ENCODE measurements at regions not wholly inside any gene's neighbourhood (a gene's known extent, or its start where the extent isn't known, plus 50 kb on each side); places are given as distances from the start of the nearest gene placed in this dataset.

GRCh38 chr6:144873623-144874378, 588.7 kb downstream of the UTRN start:
- H2AFZ ChIP-seq: no peak overlapping the region
- H3K27ac Mint-ChIP-seq: no peak overlapping the region

More at GRCh38 chr6:144873623-144874378, 588.7 kb downstream of the UTRN start:
- TF ChIP-seq CREB1 (CRISPR knock-in tag; IDR thresholded peaks at IDR 0.05; ENCODE audit: low read depth) (no peak), CTCF (conservative IDR thresholded peaks at IDR 0.05; ENCODE audit: low read depth in 2 of 2) (no peak), EZH2phosphoT487 (IDR thresholded peaks at IDR 0.05; ENCODE audit: unreplicated experiment) (no peak), ZNF462 (CRISPR knock-in tag; IDR thresholded peaks at IDR 0.05) (no peak), JUNB (IDR thresholded peaks at IDR 0.05; ENCODE audit: unreplicated experiment) (no peak), ZNF331 (CRISPR knock-in tag; IDR thresholded peaks at IDR 0.05; ENCODE audit: low read depth) (no peak), EZH2 (IDR thresholded peaks at IDR 0.05; ENCODE audit: low read depth, unreplicated experiment) (no peak), POLR2AphosphoS5 (IDR thresholded peaks at IDR 0.05; ENCODE audit: low read depth) (no peak), REST (IDR thresholded peaks at IDR 0.05; ENCODE audit: unreplicated experiment) (no peak), ETS1 (IDR thresholded peaks at IDR 0.05) (no peak), ZNF114 (CRISPR knock-in tag; IDR thresholded peaks at IDR 0.05) (no peak), NANOG (IDR thresholded peaks at IDR 0.05; ENCODE audit: borderline replicate concordance) (no peak), STAT1 (IDR thresholded peaks at IDR 0.05; ENCODE audit: unreplicated experiment) (no peak)
- Histone ChIP-seq H3K4me2 (no peak overlapping the region), H3K9me2 (ENCODE audit: insufficient read depth) (no peaks in the 10 kb centered on the region), H3F3A (replicated peaks; ENCODE audit: low read depth) (no peaks in the 10 kb centered on the region), H3K36me3 (ENCODE audit: insufficient read depth) (no peaks in the 10 kb centered on the region; the same call in 1 of the 2 replicates), H3K27me3 (ENCODE audit: insufficient read depth) (no peaks in the 10 kb centered on the region), H4K20me1 (replicated peaks; ENCODE audit: insufficient read depth) (no peaks in the 10 kb centered on the region), H3K27ac (ENCODE audit: low read depth) (no peak overlapping the region), H3K4me1 (ENCODE audit: insufficient read depth) (peaks cover 16% of the 10 kb centered on the region), H3K4me3 (no peak overlapping the region), H3K79me2 (replicated peaks; ENCODE audit: insufficient read depth) (no peaks in the 10 kb centered on the region)
- peaks cover 14% of the 10 kb centered on the region; the same call in 2 of the 3 replicates for H3K4me1 Mint-ChIP-seq
- peaks cover 19% of the 10 kb centered on the region for H3K36me3 Mint-ChIP-seq (ENCODE audit: low read depth)
- peaks cover 2% of the 10 kb centered on the region for H3K27me3 Mint-ChIP-seq (ENCODE audit: insufficient read depth, low read depth, poor library complexity)
- ATAC-seq (no peak), DNase-seq (ENCODE audit: low spot score) (no peak)
- no peak overlapping the region for H3K4me3 Mint-ChIP-seq
- peaks cover 18% of the 10 kb centered on the region; the same call in 2 of the 3 replicates for H3K9me3 Mint-ChIP-seq

All from GM23338 (cell line).